GM23338 (cell line): ENCODE measurements at regions not wholly inside any gene's neighbourhood (a gene's known extent, or its start where the extent isn't known, plus 50 kb on each side); places are given as distances from the start of the nearest gene placed in this dataset.

Experiments
- ATAC-seq: fragments of 200-7000 bp; cut with Tn5 transposase; 3 replicates; pipeline ENCODE4 v1.9.1; 2020
- DNase-seq: peaks from one replicate; pipeline ENCODE4 v3.0.0-alpha.2; 2015; ENCODE audit warnings: low spot score
- H2AFZ ChIP-seq: fragments of 200-600 bp; sonication (generic); 2 replicates; pipeline ENCODE4 v1.8.0; 2016; ENCODE audit warnings: antibody characterized with exemption, mild to moderate bottlenecking, moderate library complexity
- H3F3A ChIP-seq: fragments of 200-600 bp; sonication (generic); replicated peaks from 2 replicates; pipeline ENCODE4 v1.8.0; 2017; ENCODE audit warnings: antibody characterized with exemption, mixed run types, low read depth
- H3K27ac ChIP-seq: fragments of 200-600 bp; sonication (generic); 2 replicates; pipeline ENCODE4 v1.6.1; 2016; ENCODE audit warnings: low read depth
- H3K27me3 ChIP-seq: fragments of 200-600 bp; sonication (generic); 2 replicates; pipeline ENCODE4 v1.8.0; 2016; ENCODE audit warnings: mild to moderate bottlenecking, mixed run types, moderate library complexity; ENCODE audit not compliant: insufficient read depth
- H3K36me3 ChIP-seq: fragments of 200-600 bp; sonication (generic); 2 replicates; pipeline ENCODE4 v1.8.0; 2016; ENCODE audit warnings: mild to moderate bottlenecking; ENCODE audit not compliant: insufficient read depth
- H3K4me1 ChIP-seq: fragments of 200-600 bp; sonication (generic); 2 replicates; pipeline ENCODE4 v1.8.0; 2016; ENCODE audit warnings: mild to moderate bottlenecking, moderate library complexity; ENCODE audit not compliant: insufficient read depth
- H3K4me2 ChIP-seq: fragments of 200-600 bp; sonication (generic); 2 replicates; pipeline ENCODE4 v1.7.1; 2017; ENCODE audit warnings: mixed run types
- H3K4me3 ChIP-seq: fragments of 200-600 bp; sonication (generic); 2 replicates; pipeline ENCODE4 v1.6.1; 2016; ENCODE audit warnings: mixed run types
- H3K79me2 ChIP-seq: fragments of 200-600 bp; sonication (generic); replicated peaks from 2 replicates; pipeline ENCODE4 v1.8.0; 2017; ENCODE audit warnings: mild to moderate bottlenecking; ENCODE audit not compliant: insufficient read depth
- H3K9me2 ChIP-seq: fragments of 200-600 bp; sonication (generic); 2 replicates; pipeline ENCODE4 v1.8.0; 2017; ENCODE audit not compliant: insufficient read depth
- H4K20me1 ChIP-seq: fragments of 200-600 bp; sonication (generic); replicated peaks from 2 replicates; pipeline ENCODE4 v1.8.0; 2017; ENCODE audit warnings: mild to moderate bottlenecking; ENCODE audit not compliant: insufficient read depth
- H3K27ac Mint-ChIP-seq: 2 replicates; pipeline ENCODE4 v1.8.0; 2020; ENCODE audit warnings: inconsistent platforms, mild to moderate bottlenecking, moderate library complexity, mixed read lengths
- H3K27me3 Mint-ChIP-seq: 3 replicates; pipeline ENCODE4 v1.8.0; 2022; ENCODE audit warnings: low read depth, mild to moderate bottlenecking, moderate library complexity, mixed read lengths, inconsistent platforms; ENCODE audit not compliant: insufficient read depth, poor library complexity
- H3K36me3 Mint-ChIP-seq: 3 replicates; pipeline ENCODE4 v1.8.0; 2021; ENCODE audit warnings: low read depth, mild to moderate bottlenecking, inconsistent platforms, moderate library complexity, mixed read lengths
- H3K4me1 Mint-ChIP-seq: 3 replicates; pipeline ENCODE4 v1.8.0; 2020; ENCODE audit warnings: mild to moderate bottlenecking, inconsistent platforms, mixed read lengths
- H3K4me3 Mint-ChIP-seq: 3 replicates; pipeline ENCODE4 v1.8.0; 2021; ENCODE audit warnings: moderate library complexity, mild to moderate bottlenecking, inconsistent platforms, mixed read lengths
- H3K9me3 Mint-ChIP-seq: 3 replicates; pipeline ENCODE4 v1.8.0; 2020; ENCODE audit warnings: moderate library complexity, mild to moderate bottlenecking, inconsistent platforms, mixed read lengths
- EZH2 ChIP-seq: fragments of 200-600 bp; sonication (generic); IDR thresholded peaks from one replicate; pipeline ENCODE4 v1.8.0; 2017; ENCODE audit warnings: antibody characterized with exemption, mild to moderate bottlenecking, low read depth; ENCODE audit not compliant: unreplicated experiment
- JUNB ChIP-seq: IDR thresholded peaks from one replicate; pipeline ENCODE4 v1.6.1; 2016; ENCODE audit warnings: antibody characterized with exemption; ENCODE audit not compliant: unreplicated experiment
- NANOG ChIP-seq: IDR thresholded peaks from 2 replicates; pipeline ENCODE4 v1.6.1; 2016; ENCODE audit warnings: antibody characterized with exemption, borderline replicate concordance
- POLR2AphosphoS5 ChIP-seq: IDR thresholded peaks from 2 replicates; pipeline ENCODE4 v1.6.1; 2016; ENCODE audit warnings: antibody characterized with exemption, low read depth
- REST ChIP-seq: IDR thresholded peaks from one replicate; pipeline ENCODE4 v1.6.1; 2018; ENCODE audit warnings: antibody characterized with exemption; ENCODE audit not compliant: unreplicated experiment
- STAT1 ChIP-seq: IDR thresholded peaks from one replicate; pipeline ENCODE4 v1.6.1; 2016; ENCODE audit warnings: antibody characterized with exemption; ENCODE audit not compliant: unreplicated experiment
- ZNF331 ChIP-seq: fragments of 250-450 bp; sonication (Bioruptor Pico); IDR thresholded peaks from 2 replicates; pipeline ENCODE4 v1.5.0; 2020; ENCODE audit warnings: low read depth, mild to moderate bottlenecking, moderate library complexity
- ZNF462 ChIP-seq: fragments of 250-450 bp; sonication (Bioruptor Pico); IDR thresholded peaks from 2 replicates; pipeline ENCODE4 v1.5.0; 2020; ENCODE audit warnings: mild to moderate bottlenecking, moderate library complexity
- TF ChIP-seq, protein P1 (sequence below), 2 experiments: fragments of 200-600 bp in 1 of 2; sonication (generic) in 1 of 2; conservative IDR thresholded peaks; 2 replicates each; pipeline versions ENCODE4 v1.5.1 to v1.6.1; 2016 to 2017; ENCODE audit warnings: antibody characterized with exemption in 2 of 2, low read depth in 2 of 2, mild to moderate bottlenecking in 2 of 2, moderate library complexity in 1 of 2
- TF ChIP-seq, protein P2 (sequence below): IDR thresholded peaks from 2 replicates; pipeline ENCODE4 v1.6.1; 2016; ENCODE audit warnings: antibody characterized with exemption

- TF ChIP-seq STAT1 (no peak), POLR2AphosphoS5 (no peak)
- Histone ChIP-seq H2AFZ (no peak overlapping the region), H3K79me2 (no peaks in the 10 kb centered on the region), H3K27ac (no peak overlapping the region), H3K4me2 (no peak overlapping the region), H3F3A (no peaks in the 10 kb centered on the region), H3K27me3 (no peaks in the 10 kb centered on the region), H4K20me1 (no peaks in the 10 kb centered on the region), H3K4me1 (no peaks in the 10 kb centered on the region), H3K9me2 (no peaks in the 10 kb centered on the region), H3K4me3 (no peak overlapping the region), H3K36me3 (no peaks in the 10 kb centered on the region)
- Mint-ChIP-seq H3K36me3 (no peaks in the 10 kb centered on the region), H3K4me1 (peaks cover 13% of the 10 kb centered on the region), H3K9me3 (no peaks in the 10 kb centered on the region), H3K4me3 (no peak overlapping the region), H3K27me3 (peaks cover 2% of the 10 kb centered on the region), H3K27ac (no peak overlapping the region)
- ATAC-seq, result no peak
- DNase-seq, result no peak
Observed at GRCh38 chr15:53115563-53115962, 325.4 kb upstream of the ONECUT1 start.

GRCh38 chr15:53114960-53115359 lies 324.8 kb upstream of the ONECUT1 start:
- H3K4me1 Mint-ChIP-seq, result peaks cover 17% of the 10 kb centered on the region
- no peaks in the 10 kb centered on the region for H3K36me3 Mint-ChIP-seq
- no peak overlapping the region for H3K4me3 Mint-ChIP-seq
- Histone ChIP-seq H3K4me2 (no peak overlapping the region), H2AFZ (no peak overlapping the region), H3K4me3 (no peak overlapping the region), H3K27me3 (no peaks in the 10 kb centered on the region), H3K9me2 (no peaks in the 10 kb centered on the region), H3F3A (no peaks in the 10 kb centered on the region), H3K79me2 (no peaks in the 10 kb centered on the region), H3K36me3 (no peaks in the 10 kb centered on the region), H3K4me1 (no peaks in the 10 kb centered on the region), H3K27ac (no peak overlapping the region), H4K20me1 (no peaks in the 10 kb centered on the region)
- no peak overlapping the region for H3K27ac Mint-ChIP-seq
- H3K9me3 Mint-ChIP-seq, result no peaks in the 10 kb centered on the region
- no peak for DNase-seq
- ATAC-seq, result no peak
- peaks cover 2% of the 10 kb centered on the region for H3K27me3 Mint-ChIP-seq
- TF ChIP-seq EZH2 (no peak), ZNF331 (CRISPR knock-in tag) (no peak), STAT1 (no peak), POLR2AphosphoS5 (no peak), REST (no peak), NANOG (no peak), ZNF462 (CRISPR knock-in tag) (no peak), JUNB (no peak)
- TF ChIP-seq, protein P1, sequence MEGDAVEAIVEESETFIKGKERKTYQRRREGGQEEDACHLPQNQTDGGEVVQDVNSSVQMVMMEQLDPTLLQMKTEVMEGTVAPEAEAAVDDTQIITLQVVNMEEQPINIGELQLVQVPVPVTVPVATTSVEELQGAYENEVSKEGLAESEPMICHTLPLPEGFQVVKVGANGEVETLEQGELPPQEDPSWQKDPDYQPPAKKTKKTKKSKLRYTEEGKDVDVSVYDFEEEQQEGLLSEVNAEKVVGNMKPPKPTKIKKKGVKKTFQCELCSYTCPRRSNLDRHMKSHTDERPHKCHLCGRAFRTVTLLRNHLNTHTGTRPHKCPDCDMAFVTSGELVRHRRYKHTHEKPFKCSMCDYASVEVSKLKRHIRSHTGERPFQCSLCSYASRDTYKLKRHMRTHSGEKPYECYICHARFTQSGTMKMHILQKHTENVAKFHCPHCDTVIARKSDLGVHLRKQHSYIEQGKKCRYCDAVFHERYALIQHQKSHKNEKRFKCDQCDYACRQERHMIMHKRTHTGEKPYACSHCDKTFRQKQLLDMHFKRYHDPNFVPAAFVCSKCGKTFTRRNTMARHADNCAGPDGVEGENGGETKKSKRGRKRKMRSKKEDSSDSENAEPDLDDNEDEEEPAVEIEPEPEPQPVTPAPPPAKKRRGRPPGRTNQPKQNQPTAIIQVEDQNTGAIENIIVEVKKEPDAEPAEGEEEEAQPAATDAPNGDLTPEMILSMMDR (conservative IDR thresholded peaks at IDR 0.05; ENCODE audit: low read depth in 2 of 2), result no peak
- TF ChIP-seq, protein P2, sequence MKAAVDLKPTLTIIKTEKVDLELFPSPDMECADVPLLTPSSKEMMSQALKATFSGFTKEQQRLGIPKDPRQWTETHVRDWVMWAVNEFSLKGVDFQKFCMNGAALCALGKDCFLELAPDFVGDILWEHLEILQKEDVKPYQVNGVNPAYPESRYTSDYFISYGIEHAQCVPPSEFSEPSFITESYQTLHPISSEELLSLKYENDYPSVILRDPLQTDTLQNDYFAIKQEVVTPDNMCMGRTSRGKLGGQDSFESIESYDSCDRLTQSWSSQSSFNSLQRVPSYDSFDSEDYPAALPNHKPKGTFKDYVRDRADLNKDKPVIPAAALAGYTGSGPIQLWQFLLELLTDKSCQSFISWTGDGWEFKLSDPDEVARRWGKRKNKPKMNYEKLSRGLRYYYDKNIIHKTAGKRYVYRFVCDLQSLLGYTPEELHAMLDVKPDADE, result no peak
